SK-N-SH treated with all-trans-retinoic acid at 6 μM for 48 hours (cell line): ENCODE measurements at regions not wholly inside any gene's neighbourhood (a gene's known extent, or its start where the extent isn't known, plus 50 kb on each side); places are given as distances from the start of the nearest gene placed in this dataset.

Source experiments
- ATAC-seq: fragments of 200-7000 bp; cut with Tn5 transposase; 3 replicates; pipeline ENCODE4 v1.9.1; 2020; ENCODE audit warnings: mild to moderate bottlenecking, moderate library complexity
- BACH2 ChIP-seq: fragments of 250-450 bp; sonication (Bioruptor Pico); IDR thresholded peaks from 2 replicates; pipeline ENCODE4 v1.9.0; 2021; ENCODE audit warnings: mild to moderate bottlenecking, borderline replicate concordance
- CREB5 ChIP-seq: fragments of 250-450 bp; sonication (Bioruptor Pico); IDR thresholded peaks from 2 replicates; pipeline ENCODE4 v1.5.1; 2020; ENCODE audit warnings: low read depth, mild to moderate bottlenecking, moderate library complexity
- CSDC2 ChIP-seq: fragments of 250-450 bp; sonication (Bioruptor Pico); IDR thresholded peaks from 2 replicates; pipeline ENCODE4 v1.5.0; 2020; ENCODE audit warnings: mild to moderate bottlenecking, moderate library complexity
- CSRNP3 ChIP-seq: fragments of 250-450 bp; sonication (Bioruptor Pico); IDR thresholded peaks from 2 replicates; pipeline ENCODE4 v1.5.1; 2021; ENCODE audit warnings: mild to moderate bottlenecking, moderate library complexity
- ESRRG ChIP-seq: fragments of 250-450 bp; sonication (Bioruptor Pico); IDR thresholded peaks from 2 replicates; pipeline ENCODE4 v1.6.1; 2021; ENCODE audit warnings: mild to moderate bottlenecking
- ISL1 ChIP-seq: fragments of 250-450 bp; sonication (Bioruptor Pico); IDR thresholded peaks from 2 replicates; pipeline ENCODE4 v2.1.2; 2022; ENCODE audit warnings: mild to moderate bottlenecking, moderate library complexity
- OSR1 ChIP-seq: fragments of 250-450 bp; sonication (Bioruptor Pico); IDR thresholded peaks from 2 replicates; pipeline ENCODE4 v1.8.0; 2022; ENCODE audit warnings: moderate library complexity, mild to moderate bottlenecking, inconsistent platforms
- PPARA ChIP-seq: fragments of 250-450 bp; sonication (Bioruptor Pico); IDR thresholded peaks from 2 replicates; pipeline ENCODE4 v1.5.0; 2020; ENCODE audit warnings: mild to moderate bottlenecking, borderline replicate concordance
- SNAI2 ChIP-seq: fragments of 250-450 bp; sonication (Bioruptor Pico); IDR thresholded peaks from 2 replicates; pipeline ENCODE4 v1.5.0; 2020; ENCODE audit warnings: mild to moderate bottlenecking, moderate library complexity
- TOX ChIP-seq: fragments of 250-450 bp; sonication (Bioruptor Pico); IDR thresholded peaks from 2 replicates; pipeline ENCODE4 v1.8.0; 2021; ENCODE audit warnings: mild to moderate bottlenecking, moderate library complexity, borderline replicate concordance
- ZC3H10 ChIP-seq: fragments of 250-450 bp; sonication (Bioruptor Pico); IDR thresholded peaks from 2 replicates; pipeline ENCODE4 v1.5.1; 2021; ENCODE audit warnings: mild to moderate bottlenecking, moderate library complexity
- ZFP3 ChIP-seq: fragments of 250-450 bp; sonication (Bioruptor Pico); IDR thresholded peaks from 2 replicates; pipeline ENCODE4 v1.5.0; 2020; ENCODE audit warnings: mild to moderate bottlenecking, moderate library complexity
- ZFP30 ChIP-seq: fragments of 450-650 bp; formaldehyde crosslinking; IDR thresholded peaks from 2 replicates; pipeline ENCODE4 v1.5.0; 2022; ENCODE audit warnings: mild to moderate bottlenecking, moderate library complexity
- ZNF565 ChIP-seq: fragments of 450-650 bp; formaldehyde crosslinking; conservative IDR thresholded peaks from 2 replicates; pipeline ENCODE4 v1.5.0; 2020; ENCODE audit warnings: low read depth, mild to moderate bottlenecking, moderate library complexity
- ZNF70 ChIP-seq: fragments of 450-650 bp; formaldehyde crosslinking; IDR thresholded peaks from 2 replicates; pipeline ENCODE4 v1.5.0; 2020; ENCODE audit warnings: mild to moderate bottlenecking, moderate library complexity
- ZNF8 ChIP-seq: fragments of 450-650 bp; formaldehyde crosslinking; IDR thresholded peaks from 2 replicates; pipeline ENCODE4 v1.5.0; 2020; ENCODE audit warnings: mild to moderate bottlenecking, moderate library complexity
- TF ChIP-seq, protein P1 (sequence below): fragments of 250-450 bp; sonication (Bioruptor Pico); IDR thresholded peaks from 2 replicates; pipeline ENCODE4 v1.8.0; 2021; ENCODE audit warnings: low read depth, mild to moderate bottlenecking, moderate library complexity, borderline replicate concordance
- TF ChIP-seq, protein P2 (sequence below): fragments of 250-450 bp; sonication (Bioruptor Pico); IDR thresholded peaks from 2 replicates; pipeline ENCODE4 v1.8.0; 2020; ENCODE audit warnings: mild to moderate bottlenecking, moderate library complexity, borderline replicate concordance
- TF ChIP-seq, protein P3 (sequence below): fragments of 250-450 bp; sonication (Bioruptor Pico); IDR thresholded peaks from 2 replicates; pipeline ENCODE4 v1.5.0; 2020; ENCODE audit warnings: mild to moderate bottlenecking, moderate library complexity

DNA sequence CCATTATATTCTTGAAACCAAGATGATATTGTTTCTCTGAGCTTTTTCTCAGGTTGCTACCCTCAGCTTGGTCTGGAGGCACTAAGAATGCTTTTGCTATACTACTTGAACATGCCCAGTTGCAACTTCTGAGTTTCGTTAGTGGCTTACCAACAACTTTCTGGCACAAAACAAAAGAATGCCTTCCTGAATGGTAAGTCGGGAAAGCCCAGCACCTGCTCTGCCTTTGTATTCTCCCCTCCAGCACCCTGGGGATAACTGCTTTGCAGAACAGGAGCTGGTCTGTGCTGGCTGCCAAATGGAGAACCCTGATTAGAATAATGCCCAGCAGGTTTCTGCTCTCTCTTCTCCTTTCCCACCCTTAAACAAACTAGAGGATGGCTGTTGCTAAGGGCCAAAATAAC, 149.3 kb downstream of the TGFB2 start:
- TF ChIP-seq ZNF565 (no peak), ESRRG (CRISPR knock-in tag) (no peak), ZNF70 (CRISPR knock-in tag) (no peak), PPARA (no peak), CSRNP3 (CRISPR knock-in tag) (no peak), ZFP3 (CRISPR knock-in tag) (no peak), ISL1 (CRISPR knock-in tag) (no peak), ZC3H10 (CRISPR knock-in tag) (no peak), ZFP30 (CRISPR knock-in tag) (no peak)
- TF ChIP-seq, protein P1, sequence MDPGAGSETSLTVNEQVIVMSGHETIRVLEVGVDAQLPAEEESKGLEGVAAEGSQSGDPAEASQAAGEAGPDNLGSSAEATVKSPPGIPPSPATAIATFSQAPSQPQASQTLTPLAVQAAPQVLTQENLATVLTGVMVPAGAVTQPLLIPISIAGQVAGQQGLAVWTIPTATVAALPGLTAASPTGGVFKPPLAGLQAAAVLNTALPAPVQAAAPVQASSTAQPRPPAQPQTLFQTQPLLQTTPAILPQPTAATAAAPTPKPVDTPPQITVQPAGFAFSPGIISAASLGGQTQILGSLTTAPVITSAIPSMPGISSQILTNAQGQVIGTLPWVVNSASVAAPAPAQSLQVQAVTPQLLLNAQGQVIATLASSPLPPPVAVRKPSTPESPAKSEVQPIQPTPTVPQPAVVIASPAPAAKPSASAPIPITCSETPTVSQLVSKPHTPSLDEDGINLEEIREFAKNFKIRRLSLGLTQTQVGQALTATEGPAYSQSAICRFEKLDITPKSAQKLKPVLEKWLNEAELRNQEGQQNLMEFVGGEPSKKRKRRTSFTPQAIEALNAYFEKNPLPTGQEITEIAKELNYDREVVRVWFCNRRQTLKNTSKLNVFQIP (CRISPR knock-in tag), result no peak
- TF ChIP-seq, protein P2, sequence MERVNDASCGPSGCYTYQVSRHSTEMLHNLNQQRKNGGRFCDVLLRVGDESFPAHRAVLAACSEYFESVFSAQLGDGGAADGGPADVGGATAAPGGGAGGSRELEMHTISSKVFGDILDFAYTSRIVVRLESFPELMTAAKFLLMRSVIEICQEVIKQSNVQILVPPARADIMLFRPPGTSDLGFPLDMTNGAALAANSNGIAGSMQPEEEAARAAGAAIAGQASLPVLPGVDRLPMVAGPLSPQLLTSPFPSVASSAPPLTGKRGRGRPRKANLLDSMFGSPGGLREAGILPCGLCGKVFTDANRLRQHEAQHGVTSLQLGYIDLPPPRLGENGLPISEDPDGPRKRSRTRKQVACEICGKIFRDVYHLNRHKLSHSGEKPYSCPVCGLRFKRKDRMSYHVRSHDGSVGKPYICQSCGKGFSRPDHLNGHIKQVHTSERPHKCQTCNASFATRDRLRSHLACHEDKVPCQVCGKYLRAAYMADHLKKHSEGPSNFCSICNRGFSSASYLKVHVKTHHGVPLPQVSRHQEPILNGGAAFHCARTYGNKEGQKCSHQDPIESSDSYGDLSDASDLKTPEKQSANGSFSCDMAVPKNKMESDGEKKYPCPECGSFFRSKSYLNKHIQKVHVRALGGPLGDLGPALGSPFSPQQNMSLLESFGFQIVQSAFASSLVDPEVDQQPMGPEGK, result no peak

GRCh38 chr1:218495931-218496330, 150.8 kb downstream of the TGFB2 start:
- TF ChIP-seq SNAI2 (CRISPR knock-in tag), result no peak
- no peak for TF ChIP-seq ZFP30 (CRISPR knock-in tag)
- no peak for TF ChIP-seq TOX (CRISPR knock-in tag)
- TF ChIP-seq ZNF8, result no peak
- TF ChIP-seq, protein P3, sequence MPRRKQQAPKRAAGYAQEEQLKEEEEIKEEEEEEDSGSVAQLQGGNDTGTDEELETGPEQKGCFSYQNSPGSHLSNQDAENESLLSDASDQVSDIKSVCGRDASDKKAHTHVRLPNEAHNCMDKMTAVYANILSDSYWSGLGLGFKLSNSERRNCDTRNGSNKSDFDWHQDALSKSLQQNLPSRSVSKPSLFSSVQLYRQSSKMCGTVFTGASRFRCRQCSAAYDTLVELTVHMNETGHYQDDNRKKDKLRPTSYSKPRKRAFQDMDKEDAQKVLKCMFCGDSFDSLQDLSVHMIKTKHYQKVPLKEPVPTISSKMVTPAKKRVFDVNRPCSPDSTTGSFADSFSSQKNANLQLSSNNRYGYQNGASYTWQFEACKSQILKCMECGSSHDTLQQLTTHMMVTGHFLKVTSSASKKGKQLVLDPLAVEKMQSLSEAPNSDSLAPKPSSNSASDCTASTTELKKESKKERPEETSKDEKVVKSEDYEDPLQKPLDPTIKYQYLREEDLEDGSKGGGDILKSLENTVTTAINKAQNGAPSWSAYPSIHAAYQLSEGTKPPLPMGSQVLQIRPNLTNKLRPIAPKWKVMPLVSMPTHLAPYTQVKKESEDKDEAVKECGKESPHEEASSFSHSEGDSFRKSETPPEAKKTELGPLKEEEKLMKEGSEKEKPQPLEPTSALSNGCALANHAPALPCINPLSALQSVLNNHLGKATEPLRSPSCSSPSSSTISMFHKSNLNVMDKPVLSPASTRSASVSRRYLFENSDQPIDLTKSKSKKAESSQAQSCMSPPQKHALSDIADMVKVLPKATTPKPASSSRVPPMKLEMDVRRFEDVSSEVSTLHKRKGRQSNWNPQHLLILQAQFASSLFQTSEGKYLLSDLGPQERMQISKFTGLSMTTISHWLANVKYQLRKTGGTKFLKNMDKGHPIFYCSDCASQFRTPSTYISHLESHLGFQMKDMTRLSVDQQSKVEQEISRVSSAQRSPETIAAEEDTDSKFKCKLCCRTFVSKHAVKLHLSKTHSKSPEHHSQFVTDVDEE (CRISPR knock-in tag), result no peak
- no peak for TF ChIP-seq PPARA
- TF ChIP-seq, protein P1 (CRISPR knock-in tag), result no peak
- no peak for TF ChIP-seq ZFP3 (CRISPR knock-in tag)
- no peak for TF ChIP-seq BACH2 (CRISPR knock-in tag)
- TF ChIP-seq CSDC2 (CRISPR knock-in tag), result no peak
- TF ChIP-seq ZNF70 (CRISPR knock-in tag), result no peak
- TF ChIP-seq, protein P2, result no peak

More for the DNA sequence above, 149.3 kb downstream of the TGFB2 start:
- ATAC-seq, result no peak

DNA sequence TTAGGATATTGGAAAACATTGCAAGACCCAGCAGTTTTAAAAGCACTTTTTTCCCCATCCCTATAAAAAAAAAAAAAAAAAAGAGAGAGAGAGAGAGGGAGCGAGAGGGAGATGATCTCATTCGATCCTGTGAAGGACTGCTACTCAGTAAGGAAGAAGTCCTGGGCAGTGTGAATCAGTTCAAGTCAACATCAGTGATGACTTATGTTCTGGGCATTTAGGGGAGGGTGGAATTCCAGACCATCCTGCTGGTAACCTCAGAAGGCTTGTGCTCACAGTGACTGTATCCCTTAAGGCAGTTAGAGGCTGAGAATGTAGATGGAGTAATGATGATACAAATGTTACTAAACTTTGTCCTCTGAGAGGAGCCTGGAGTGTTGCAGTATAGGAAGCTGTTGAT, 151.4 kb downstream of the TGFB2 start:
- ATAC-seq, result peak; percentile 88
- TF ChIP-seq BACH2 (CRISPR knock-in tag) (no peak), ZNF565 (no peak), CREB5 (CRISPR knock-in tag) (0 out of 2 replicates have a peak, but pooled peaks have one; percentile 69), OSR1 (CRISPR knock-in tag) (0 out of 2 replicates have a peak, but pooled peaks have one; percentile 23), ZC3H10 (CRISPR knock-in tag) (no peak)
- TF ChIP-seq, protein P3 (CRISPR knock-in tag), result no peak
- TF ChIP-seq, protein P1 (CRISPR knock-in tag), result peak; percentile 87; the same call in 1 of the 2 replicates

More at GRCh38 chr1:218495931-218496330, 150.8 kb downstream of the TGFB2 start:
- no peak for ATAC-seq
